ENCODE measurements at regions not wholly inside any gene's neighbourhood (a gene's known extent, or its start where the extent isn't known, plus 50 kb on each side); places are given as distances from the start of the nearest gene placed in this dataset.

DNA sequence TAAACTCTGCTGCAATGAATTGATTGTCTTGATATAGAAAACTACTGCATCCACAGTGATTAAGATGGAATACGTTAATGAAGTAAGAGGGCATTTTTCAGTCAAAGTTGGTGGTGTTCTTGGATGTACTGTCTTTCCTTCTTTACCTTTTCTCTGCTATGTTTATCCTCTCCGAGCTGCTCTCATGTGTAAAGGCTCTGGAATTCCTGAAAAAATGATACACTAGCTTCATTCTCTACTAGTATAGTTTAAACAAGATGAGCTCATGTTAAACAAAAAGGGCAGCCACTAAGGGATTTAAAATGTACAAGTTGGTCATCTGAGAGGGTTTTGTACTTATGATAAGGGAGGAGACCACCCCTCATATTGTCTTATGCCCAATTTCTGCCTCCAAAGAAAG, 504.6 kb upstream of the NECTIN3 start:
- Histone ChIP-seq H3K4me1 (ENCODE audit: control insufficient read depth in 3 of 3, insufficient read depth in 2 of 3, low read depth in 1 of 3, low read length in 2 of 3) (no peaks in the 10 kb centered on the region), H3K4me3 (ENCODE audit: low read depth in 1 of 3, low read length in 3 of 3) (no peak overlapping the region), H3K27me3 (ENCODE audit: control insufficient read depth in 3 of 3, insufficient read depth in 3 of 3, low read length in 3 of 3) (no peaks in the 10 kb centered on the region), H3K36me3 (ENCODE audit: control insufficient read depth in 3 of 3, insufficient read depth in 2 of 3, low read depth in 1 of 3, low read length in 3 of 3) (no peaks in the 10 kb centered on the region), H3K9me3 (ENCODE audit: control insufficient read depth in 2 of 2, insufficient read depth in 1 of 2, low read depth in 1 of 2, low read length in 1 of 2) (peaks cover 0 to under 1% of the 10 kb centered on the region in 2 donors), H3K27ac (ENCODE audit: low read depth in 1 of 3, low read length in 2 of 3) (no peak overlapping the region)
- no peak for FAIRE-seq
- no peak for DNase-seq
- 56 to 96% (median 87%) methylated on average over 2 of the region's 2 CpGs for WGBS, 3 donors

DNA sequence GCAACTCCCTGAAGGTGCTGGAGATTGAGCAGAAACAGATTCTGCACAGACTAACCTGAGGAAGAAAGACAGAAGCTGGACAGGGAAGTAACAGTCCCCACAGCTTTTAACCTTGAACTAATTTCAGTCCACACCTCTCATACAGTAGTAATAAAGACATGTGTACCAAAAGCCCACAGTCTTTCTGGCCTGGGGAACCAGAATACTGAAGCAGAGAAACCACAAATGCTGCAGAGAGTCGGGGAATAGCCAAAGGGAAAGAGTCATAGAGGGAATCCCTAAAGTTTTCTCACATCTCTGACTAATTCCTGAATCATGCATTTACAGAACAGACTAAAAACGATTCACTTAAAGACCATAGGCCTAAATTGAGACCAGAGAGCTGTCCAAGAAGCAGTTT, 503.4 kb upstream of the NECTIN3 start:
- H3K9me3 ChIP-seq (ENCODE audit: control insufficient read depth in 2 of 2, insufficient read depth in 1 of 2, low read depth in 1 of 2, low read length in 1 of 2) = no peaks in the 10 kb centered on the region
- H3K27me3 ChIP-seq (ENCODE audit: control insufficient read depth in 3 of 3, insufficient read depth in 3 of 3, low read length in 3 of 3) = no peaks in the 10 kb centered on the region
- no peaks in the 10 kb centered on the region for H3K4me1 ChIP-seq (ENCODE audit: control insufficient read depth in 3 of 3, insufficient read depth in 2 of 3, low read depth in 1 of 3, low read length in 2 of 3)
- DNase-seq (no peak), FAIRE-seq (no peak)
- no peak overlapping the region for H3K27ac ChIP-seq (ENCODE audit: low read depth in 1 of 3, low read length in 2 of 3)
- 45 to 63% (median 52%) methylated on average over 2 of the region's 2 CpGs for WGBS, 3 donors
- no peak overlapping the region for H3K4me3 ChIP-seq (ENCODE audit: low read depth in 1 of 3, low read length in 3 of 3)
- no peaks in the 10 kb centered on the region for H3K36me3 ChIP-seq (ENCODE audit: control insufficient read depth in 3 of 3, insufficient read depth in 2 of 3, low read depth in 1 of 3, low read length in 3 of 3)

DNA sequence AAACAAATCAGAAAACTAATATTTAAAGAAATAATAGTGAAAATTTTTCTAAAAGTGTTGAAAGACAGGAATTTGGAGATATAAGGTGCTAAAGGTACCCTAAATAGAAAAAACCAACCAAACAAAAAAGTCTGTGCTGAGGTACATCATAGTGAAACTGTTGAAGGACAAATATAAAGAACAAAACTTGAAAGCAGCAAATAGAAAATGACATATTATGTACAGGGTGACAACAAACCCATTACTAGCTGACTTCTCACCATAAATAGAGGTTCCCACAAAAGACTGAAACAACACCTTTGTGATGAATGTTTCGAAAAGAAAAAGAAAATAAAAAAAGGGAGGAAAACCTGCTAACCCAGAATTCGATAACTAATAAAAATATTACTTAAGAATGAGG, 502.5 kb upstream of the NECTIN3 start:
- WGBS, 3 donors = 72 to 90% (median 72%) methylated on average over 2 of the region's 2 CpGs
- FAIRE-seq = no peak
- Histone ChIP-seq H3K27ac (ENCODE audit: low read depth in 1 of 3, low read length in 2 of 3) (no peak overlapping the region), H3K9me3 (ENCODE audit: control insufficient read depth in 2 of 2, insufficient read depth in 1 of 2, low read depth in 1 of 2, low read length in 1 of 2) (no peaks in the 10 kb centered on the region), H3K4me1 (ENCODE audit: control insufficient read depth in 3 of 3, insufficient read depth in 2 of 3, low read depth in 1 of 3, low read length in 2 of 3) (no peaks in the 10 kb centered on the region), H3K4me3 (ENCODE audit: low read depth in 1 of 3, low read length in 3 of 3) (no peak overlapping the region), H3K27me3 (ENCODE audit: control insufficient read depth in 3 of 3, insufficient read depth in 3 of 3, low read length in 3 of 3) (no peaks in the 10 kb centered on the region), H3K36me3 (ENCODE audit: control insufficient read depth in 3 of 3, insufficient read depth in 2 of 3, low read depth in 1 of 3, low read length in 3 of 3) (no peaks in the 10 kb centered on the region)
- DNase-seq = no peak

- H3K4me3 ChIP-seq (ENCODE audit: low read depth in 1 of 3, low read length in 3 of 3) = no peak overlapping the region
- no peak for DNase-seq
- WGBS, 3 donors = 80 to 94% (median 93%) methylated on average over 3 of the region's 3 CpGs
- H3K9me3 ChIP-seq (ENCODE audit: control insufficient read depth in 2 of 2, insufficient read depth in 1 of 2, low read depth in 1 of 2, low read length in 1 of 2) = no peaks in the 10 kb centered on the region
- no peaks in the 10 kb centered on the region for H3K27me3 ChIP-seq (ENCODE audit: control insufficient read depth in 3 of 3, insufficient read depth in 3 of 3, low read length in 3 of 3)
- FAIRE-seq = no peak
- H3K4me1 ChIP-seq (ENCODE audit: control insufficient read depth in 3 of 3, insufficient read depth in 2 of 3, low read depth in 1 of 3, low read length in 2 of 3) = no peaks in the 10 kb centered on the region
- H3K27ac ChIP-seq (ENCODE audit: low read depth in 1 of 3, low read length in 2 of 3) = no peak overlapping the region
- no peaks in the 10 kb centered on the region for H3K36me3 ChIP-seq (ENCODE audit: control insufficient read depth in 3 of 3, insufficient read depth in 2 of 3, low read depth in 1 of 3, low read length in 3 of 3)
Measured at GRCh38 chr3:110575702-110576101, 495.9 kb upstream of the NECTIN3 start.

DNA sequence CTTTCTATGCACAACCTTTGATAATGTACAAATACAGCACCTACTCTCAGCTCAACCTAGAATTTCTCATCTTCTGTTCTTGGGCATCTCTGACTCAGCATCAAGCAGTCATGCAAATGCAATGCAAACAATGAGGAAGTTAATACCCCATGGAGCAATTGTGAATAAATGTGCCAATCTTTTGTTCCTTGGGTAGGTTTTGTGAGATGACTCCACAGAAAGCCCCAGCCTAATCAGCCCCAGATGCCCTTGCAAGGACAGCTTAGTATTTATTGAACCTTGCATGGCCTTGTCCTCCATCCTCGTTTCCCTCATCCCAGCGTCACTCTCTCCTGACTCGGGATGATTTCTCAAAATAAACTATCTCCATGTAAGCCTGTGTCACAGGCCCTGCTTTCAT, 494.7 kb upstream of the NECTIN3 start:
- DNase-seq = no peak
- no peaks in the 10 kb centered on the region for H3K27me3 ChIP-seq (ENCODE audit: control insufficient read depth in 3 of 3, insufficient read depth in 3 of 3, low read length in 3 of 3)
- no peaks in the 10 kb centered on the region for H3K4me1 ChIP-seq (ENCODE audit: control insufficient read depth in 3 of 3, insufficient read depth in 2 of 3, low read depth in 1 of 3, low read length in 2 of 3)
- H3K9me3 ChIP-seq (ENCODE audit: control insufficient read depth in 2 of 2, insufficient read depth in 1 of 2, low read depth in 1 of 2, low read length in 1 of 2) = no peaks in the 10 kb centered on the region
- H3K36me3 ChIP-seq (ENCODE audit: control insufficient read depth in 3 of 3, insufficient read depth in 2 of 3, low read depth in 1 of 3, low read length in 3 of 3) = no peaks in the 10 kb centered on the region
- no peak overlapping the region for H3K27ac ChIP-seq (ENCODE audit: low read depth in 1 of 3, low read length in 2 of 3)
- 64 to 99% (median 88%) methylated on average over 3 of the region's 3 CpGs for WGBS, 3 donors
- FAIRE-seq = no peak
- H3K4me3 ChIP-seq (ENCODE audit: low read depth in 1 of 3, low read length in 3 of 3) = no peak overlapping the region

- Histone ChIP-seq H3K4me1 (ENCODE audit: control insufficient read depth in 3 of 3, insufficient read depth in 2 of 3, low read depth in 1 of 3, low read length in 2 of 3) (no peaks in the 10 kb centered on the region), H3K27ac (ENCODE audit: low read depth in 1 of 3, low read length in 2 of 3) (no peak overlapping the region), H3K9me3 (ENCODE audit: control insufficient read depth in 2 of 2, insufficient read depth in 1 of 2, low read depth in 1 of 2, low read length in 1 of 2) (no peaks in the 10 kb centered on the region), H3K27me3 (ENCODE audit: control insufficient read depth in 3 of 3, insufficient read depth in 3 of 3, low read length in 3 of 3) (no peaks in the 10 kb centered on the region), H3K36me3 (ENCODE audit: control insufficient read depth in 3 of 3, insufficient read depth in 2 of 3, low read depth in 1 of 3, low read length in 3 of 3) (no peaks in the 10 kb centered on the region), H3K4me3 (ENCODE audit: low read depth in 1 of 3, low read length in 3 of 3) (no peak overlapping the region)
- FAIRE-seq (no peak), DNase-seq (no peak)
- 65 to 69% (median 65%) methylated on average over 2 of the region's 2 CpGs for WGBS, 3 donors
Measured at GRCh38 chr3:110577854-110578253, 493.8 kb upstream of the NECTIN3 start.

- Histone ChIP-seq H3K36me3 (ENCODE audit: control insufficient read depth in 3 of 3, insufficient read depth in 2 of 3, low read depth in 1 of 3, low read length in 3 of 3) (no peaks in the 10 kb centered on the region), H3K4me1 (ENCODE audit: control insufficient read depth in 3 of 3, insufficient read depth in 2 of 3, low read depth in 1 of 3, low read length in 2 of 3) (no peaks in the 10 kb centered on the region), H3K9me3 (ENCODE audit: control insufficient read depth in 2 of 2, insufficient read depth in 1 of 2, low read depth in 1 of 2, low read length in 1 of 2) (no peaks in the 10 kb centered on the region), H3K27ac (ENCODE audit: low read depth in 1 of 3, low read length in 2 of 3) (no peak overlapping the region), H3K4me3 (ENCODE audit: low read depth in 1 of 3, low read length in 3 of 3) (no peak overlapping the region), H3K27me3 (ENCODE audit: control insufficient read depth in 3 of 3, insufficient read depth in 3 of 3, low read length in 3 of 3) (no peaks in the 10 kb centered on the region)
- 84 to 87% (median 86%) methylated on average over 4 of the region's 4 CpGs for WGBS, 3 donors
- no peak for DNase-seq
- FAIRE-seq = no peak
Measured at GRCh38 chr3:110579840-110580550, 491.6 kb upstream of the NECTIN3 start.

DNA sequence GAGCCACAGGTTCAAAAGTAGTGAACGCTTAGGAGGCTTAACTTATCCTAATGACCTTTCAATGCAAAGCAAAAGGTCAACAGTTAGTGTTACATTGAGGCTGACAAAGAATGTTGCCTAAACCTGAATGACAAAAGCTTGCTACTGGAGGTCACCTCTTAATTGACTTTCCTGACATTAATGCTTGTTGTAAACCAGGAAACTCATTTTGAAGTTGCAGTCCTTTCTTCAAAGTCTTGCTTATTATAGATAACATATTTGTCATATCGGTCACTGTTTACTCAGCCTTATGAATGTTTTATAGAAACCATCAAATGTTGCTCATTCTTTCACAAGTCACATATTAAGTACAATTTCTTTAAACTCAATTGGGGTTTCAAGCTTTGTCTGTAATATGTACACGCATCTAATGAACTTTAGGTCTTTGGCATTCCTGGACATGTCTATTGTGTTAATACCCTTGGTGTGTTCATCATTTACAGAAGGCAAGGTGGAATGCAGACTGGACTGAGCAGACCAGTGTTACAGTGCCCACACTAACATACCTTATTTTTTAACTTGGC, 488.2 kb upstream of the NECTIN3 start:
- Histone ChIP-seq H3K27ac (ENCODE audit: low read depth in 1 of 3, low read length in 2 of 3) (no peak overlapping the region), H3K27me3 (ENCODE audit: control insufficient read depth in 3 of 3, insufficient read depth in 3 of 3, low read length in 3 of 3) (no peaks in the 10 kb centered on the region), H3K9me3 (ENCODE audit: control insufficient read depth in 2 of 2, insufficient read depth in 1 of 2, low read depth in 1 of 2, low read length in 1 of 2) (no peaks in the 10 kb centered on the region), H3K36me3 (ENCODE audit: control insufficient read depth in 3 of 3, insufficient read depth in 2 of 3, low read depth in 1 of 3, low read length in 3 of 3) (no peaks in the 10 kb centered on the region), H3K4me1 (ENCODE audit: control insufficient read depth in 3 of 3, insufficient read depth in 2 of 3, low read depth in 1 of 3, low read length in 2 of 3) (no peaks in the 10 kb centered on the region), H3K4me3 (ENCODE audit: low read depth in 1 of 3, low read length in 3 of 3) (no peak overlapping the region)
- no peak for DNase-seq
- FAIRE-seq = no peak
- WGBS, 3 donors = 57 to 64% (median 58%) methylated on average over 3 of the region's 3 CpGs

DNA sequence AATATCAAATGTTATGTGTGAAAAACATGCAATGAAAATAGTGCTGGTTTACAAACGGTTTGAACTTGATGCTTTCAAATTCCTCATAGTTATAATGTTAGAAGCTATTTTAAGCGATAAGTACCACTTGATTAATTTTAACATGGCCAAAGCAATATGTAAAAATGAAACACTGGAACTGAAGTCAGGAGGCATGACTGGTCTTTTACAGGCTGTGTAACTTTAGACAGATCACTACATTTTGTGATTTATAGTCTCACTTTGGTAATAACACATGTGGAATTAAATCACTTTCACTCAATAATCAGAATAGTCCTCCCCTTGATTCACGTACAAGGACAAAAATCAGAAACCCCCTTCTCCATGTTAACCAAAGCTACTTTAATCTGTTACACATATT, 482.7 kb upstream of the NECTIN3 start:
- no peak overlapping the region for H3K4me3 ChIP-seq (ENCODE audit: low read depth in 1 of 3, low read length in 3 of 3)
- H3K9me3 ChIP-seq (ENCODE audit: control insufficient read depth in 2 of 2, insufficient read depth in 1 of 2, low read depth in 1 of 2, low read length in 1 of 2) = peaks cover 0 to 3% of the 10 kb centered on the region in 2 donors
- DNase-seq (no peak), FAIRE-seq (no peak)
- no peaks in the 10 kb centered on the region for H3K27me3 ChIP-seq (ENCODE audit: control insufficient read depth in 3 of 3, insufficient read depth in 3 of 3, low read length in 3 of 3)
- no peak overlapping the region for H3K27ac ChIP-seq (ENCODE audit: low read depth in 1 of 3, low read length in 2 of 3)
- H3K4me1 ChIP-seq (ENCODE audit: control insufficient read depth in 3 of 3, insufficient read depth in 2 of 3, low read depth in 1 of 3, low read length in 2 of 3) = no peaks in the 10 kb centered on the region
- WGBS, 3 donors = 77 to 85% (median 83%) methylated on average over 3 of the region's 3 CpGs
- H3K36me3 ChIP-seq (ENCODE audit: control insufficient read depth in 3 of 3, insufficient read depth in 2 of 3, low read depth in 1 of 3, low read length in 3 of 3) = no peaks in the 10 kb centered on the region

Measured in small intestine (tissue), 7 donors.